ENCODE measurements at regions not wholly inside any gene's neighbourhood (a gene's known extent, or its start where the extent isn't known, plus 50 kb on each side); places are given as distances from the start of the nearest gene placed in this dataset.
"Not testable (repeated sequence)": the region's sequence is repeated elsewhere in the genome, so short reads cannot be mapped to it uniquely, and the experiment has no call there.

GRCh38 chr11:49316180-49316579, 107.8 kb upstream of the FOLH1 start:
- Mint-ChIP-seq H3K27ac (no peak overlapping the region), H3K27me3 (no peaks in the 10 kb centered on the region), H3K36me3 (no peaks in the 10 kb centered on the region), H3K4me3 (no peak overlapping the region), H3K9me3 (peaks cover 0 to 13% (median 7%) of the 10 kb centered on the region in 8 donors), H3K4me1 (no peaks in the 10 kb centered on the region)
- no peaks in the 10 kb centered on the region for H3K9me3 ChIP-seq (ENCODE audit: control insufficient read depth in 1 of 2, low read length in 2 of 2)
- no peak overlapping the region for H3K4me3 ChIP-seq (ENCODE audit: low read length in 2 of 2)
- intact Hi-C loops (cut with micrococcal nuclease) = no loop called here
- no peaks in the 10 kb centered on the region for H3K27me3 ChIP-seq (ENCODE audit: insufficient read depth, low read length)
- no peak for DNase-seq
- ChIA-PET POLR2A (ENCODE audit: partially characterized antibody) (no interaction called here), CTCF (ENCODE audit: partially characterized antibody) (no interaction called here)
- H3K27ac ChIP-seq (ENCODE audit: low read depth, low read length) = no peak overlapping the region
- H3K36me3 ChIP-seq (ENCODE audit: insufficient read depth, low read length) = no peaks in the 10 kb centered on the region
- no peaks in the 10 kb centered on the region for H3K4me1 ChIP-seq (ENCODE audit: insufficient read depth, low read length)

GRCh38 chr11:49303080-49303479, 94.7 kb upstream of the FOLH1 start:
- H3K36me3 Mint-ChIP-seq = no peaks in the 10 kb centered on the region
- intact Hi-C loops (cut with micrococcal nuclease) = no loop called here

GRCh38 chr11:49302360-49302759, 94.0 kb upstream of the FOLH1 start:
- H3K27ac ChIP-seq (ENCODE audit: low read depth, low read length) = no peak overlapping the region
- no peaks in the 10 kb centered on the region for H3K4me1 ChIP-seq (ENCODE audit: insufficient read depth, low read length)
- no peaks in the 10 kb centered on the region for H3K4me1 Mint-ChIP-seq
- H3K9me3 ChIP-seq (ENCODE audit: control insufficient read depth in 1 of 2, low read length in 2 of 2) = no peaks in the 10 kb centered on the region
- peaks cover 0 to 4% (median 2%) of the 10 kb centered on the region in 8 donors for H3K9me3 Mint-ChIP-seq
- no peak overlapping the region for H3K4me3 Mint-ChIP-seq
- no peaks in the 10 kb centered on the region for H3K27me3 Mint-ChIP-seq
- CTCF ChIA-PET (ENCODE audit: partially characterized antibody) = no interaction called here
- H3K36me3 Mint-ChIP-seq = no peaks in the 10 kb centered on the region
- no peaks in the 10 kb centered on the region for H3K27me3 ChIP-seq (ENCODE audit: insufficient read depth, low read length)
- H3K4me3 ChIP-seq (ENCODE audit: low read length in 2 of 2) = no peak overlapping the region
- POLR2A ChIA-PET (ENCODE audit: partially characterized antibody) = no interaction called here
- intact Hi-C loops (cut with micrococcal nuclease) = no loop called here
- H3K36me3 ChIP-seq (ENCODE audit: insufficient read depth, low read length) = no peaks in the 10 kb centered on the region
- H3K27ac Mint-ChIP-seq = no peak overlapping the region
- DNase-seq = no peak

More at GRCh38 chr11:49303080-49303479, 94.7 kb upstream of the FOLH1 start:
- no peak overlapping the region for H3K4me3 ChIP-seq (ENCODE audit: low read length in 2 of 2)
- H3K4me1 Mint-ChIP-seq = no peaks in the 10 kb centered on the region
- no peak overlapping the region for H3K27ac ChIP-seq (ENCODE audit: low read depth, low read length)
- no peak for DNase-seq
- no peaks in the 10 kb centered on the region for H3K4me1 ChIP-seq (ENCODE audit: insufficient read depth, low read length)
- no peaks in the 10 kb centered on the region for H3K27me3 ChIP-seq (ENCODE audit: insufficient read depth, low read length)
- H3K9me3 Mint-ChIP-seq = peaks cover 0 to 2% (median 0%) of the 10 kb centered on the region in 8 donors
- POLR2A ChIA-PET (ENCODE audit: partially characterized antibody) = no interaction called here
- no peaks in the 10 kb centered on the region for H3K9me3 ChIP-seq (ENCODE audit: control insufficient read depth in 1 of 2, low read length in 2 of 2)
- no peaks in the 10 kb centered on the region for H3K27me3 Mint-ChIP-seq
- no peak overlapping the region for H3K4me3 Mint-ChIP-seq
- CTCF ChIA-PET (ENCODE audit: partially characterized antibody) = no interaction called here
- no peaks in the 10 kb centered on the region for H3K36me3 ChIP-seq (ENCODE audit: insufficient read depth, low read length)
- H3K27ac Mint-ChIP-seq = no peak overlapping the region

- H3K4me3 ChIP-seq (ENCODE audit: low read length in 2 of 2); DNase-seq; H3K27ac ChIP-seq (ENCODE audit: low read depth, low read length); CTCF ChIA-PET (ENCODE audit: partially characterized antibody); H3K4me1 Mint-ChIP-seq; H3K27me3 ChIP-seq (ENCODE audit: insufficient read depth, low read length); H3K36me3 Mint-ChIP-seq; H3K4me1 ChIP-seq (ENCODE audit: insufficient read depth, low read length); POLR2A ChIA-PET (ENCODE audit: partially characterized antibody); H3K9me3 Mint-ChIP-seq; intact Hi-C loops (cut with micrococcal nuclease); H3K4me3 Mint-ChIP-seq; H3K27me3 Mint-ChIP-seq; H3K9me3 ChIP-seq (ENCODE audit: control insufficient read depth in 1 of 2, low read length in 2 of 2); H3K27ac Mint-ChIP-seq; H3K36me3 ChIP-seq (ENCODE audit: insufficient read depth, low read length): not testable (repeated sequence)
Observed at GRCh38 chr11:49298017-49298416, 89.6 kb upstream of the FOLH1 start.

GRCh38 chr11:49283911-49284310, 75.5 kb upstream of the FOLH1 start:
- H3K9me3 ChIP-seq (ENCODE audit: control insufficient read depth in 1 of 2, low read length in 2 of 2); POLR2A ChIA-PET (ENCODE audit: partially characterized antibody); H3K36me3 Mint-ChIP-seq; H3K9me3 Mint-ChIP-seq; intact Hi-C loops (cut with micrococcal nuclease); H3K36me3 ChIP-seq (ENCODE audit: insufficient read depth, low read length); CTCF ChIA-PET (ENCODE audit: partially characterized antibody); H3K27ac ChIP-seq (ENCODE audit: low read depth, low read length); H3K4me3 Mint-ChIP-seq; H3K4me3 ChIP-seq (ENCODE audit: low read length in 2 of 2); H3K4me1 Mint-ChIP-seq; H3K27me3 ChIP-seq (ENCODE audit: insufficient read depth, low read length); H3K27me3 Mint-ChIP-seq; H3K27ac Mint-ChIP-seq; DNase-seq; H3K4me1 ChIP-seq (ENCODE audit: insufficient read depth, low read length): not testable (repeated sequence)

- H3K9me3 Mint-ChIP-seq; H3K4me3 Mint-ChIP-seq; CTCF ChIA-PET (ENCODE audit: partially characterized antibody); POLR2A ChIA-PET (ENCODE audit: partially characterized antibody); H3K36me3 Mint-ChIP-seq; H3K4me1 Mint-ChIP-seq; H3K9me3 ChIP-seq (ENCODE audit: control insufficient read depth in 1 of 2, low read length in 2 of 2); H3K27me3 ChIP-seq (ENCODE audit: insufficient read depth, low read length); H3K36me3 ChIP-seq (ENCODE audit: insufficient read depth, low read length); H3K4me1 ChIP-seq (ENCODE audit: insufficient read depth, low read length); H3K27ac ChIP-seq (ENCODE audit: low read depth, low read length); DNase-seq; H3K4me3 ChIP-seq (ENCODE audit: low read length in 2 of 2); H3K27me3 Mint-ChIP-seq; H3K27ac Mint-ChIP-seq; intact Hi-C loops (cut with micrococcal nuclease): not testable (repeated sequence)
Observed at GRCh38 chr11:49283282-49283681, 74.9 kb upstream of the FOLH1 start.

- H3K36me3 ChIP-seq (ENCODE audit: insufficient read depth, low read length); H3K27me3 ChIP-seq (ENCODE audit: insufficient read depth, low read length); H3K4me3 ChIP-seq (ENCODE audit: low read length in 2 of 2); H3K9me3 ChIP-seq (ENCODE audit: control insufficient read depth in 1 of 2, low read length in 2 of 2); H3K36me3 Mint-ChIP-seq; H3K27me3 Mint-ChIP-seq; H3K27ac ChIP-seq (ENCODE audit: low read depth, low read length); H3K9me3 Mint-ChIP-seq; CTCF ChIA-PET (ENCODE audit: partially characterized antibody); H3K4me1 Mint-ChIP-seq; H3K4me3 Mint-ChIP-seq; H3K27ac Mint-ChIP-seq; POLR2A ChIA-PET (ENCODE audit: partially characterized antibody); intact Hi-C loops (cut with micrococcal nuclease); DNase-seq; H3K4me1 ChIP-seq (ENCODE audit: insufficient read depth, low read length): not testable (repeated sequence)
Observed at GRCh38 chr11:49282125-49282524, 73.7 kb upstream of the FOLH1 start.

GRCh38 chr11:49277951-49278350, 69.5 kb upstream of the FOLH1 start:
- intact Hi-C loops (cut with micrococcal nuclease); CTCF ChIA-PET (ENCODE audit: partially characterized antibody); DNase-seq; H3K27me3 ChIP-seq (ENCODE audit: insufficient read depth, low read length); H3K4me1 ChIP-seq (ENCODE audit: insufficient read depth, low read length); H3K27ac ChIP-seq (ENCODE audit: low read depth, low read length); H3K9me3 ChIP-seq (ENCODE audit: control insufficient read depth in 1 of 2, low read length in 2 of 2); H3K27ac Mint-ChIP-seq; H3K36me3 ChIP-seq (ENCODE audit: insufficient read depth, low read length); H3K27me3 Mint-ChIP-seq; H3K36me3 Mint-ChIP-seq; H3K4me3 ChIP-seq (ENCODE audit: low read length in 2 of 2); H3K4me1 Mint-ChIP-seq; H3K9me3 Mint-ChIP-seq; H3K4me3 Mint-ChIP-seq; POLR2A ChIA-PET (ENCODE audit: partially characterized antibody): not testable (repeated sequence)

Data from CD4-positive, alpha-beta memory T cell (primary cell).